NCI-H2227 treated with DMSO at 0.1 percent for 48 hours (cell line): ENCODE measurements at regions not wholly inside any gene's neighbourhood (a gene's known extent, or its start where the extent isn't known, plus 50 kb on each side); places are given as distances from the start of the nearest gene placed in this dataset.
"Not testable (repeated sequence)": the region's sequence is repeated elsewhere in the genome, so short reads cannot be mapped to it uniquely, and the experiment has no call there.

Source experiments
- DNase-seq: peaks from one replicate; lab custom pipeline; 2025; lab: John Stamatoyannopoulos, UW

- DNase-seq, result not testable (repeated sequence)
Observed at GRCh38 chr21:41610840-41611115, 102.8 kb upstream of the TMPRSS2 start.

GRCh38 chr21:41610042-41610839 lies 102.3 kb upstream of the TMPRSS2 start:
- peak; percentile 13 for DNase-seq

GRCh38 chr21:41606706-41607105 lies 98.7 kb upstream of the TMPRSS2 start:
- no peak for DNase-seq

- DNase-seq, result no peak
Observed at GRCh38 chr21:41605934-41606285, 98.0 kb upstream of the TMPRSS2 start.

GRCh38 chr21:41605178-41605933 lies 97.4 kb upstream of the TMPRSS2 start:
- no peak for DNase-seq

- no peak for DNase-seq
Observed at GRCh38 chr21:41604583-41605041, 96.7 kb upstream of the TMPRSS2 start.

GRCh38 chr21:41603476-41603875 lies 95.5 kb upstream of the TMPRSS2 start:
- DNase-seq, result no peak

GRCh38 chr21:41602531-41602930 lies 94.6 kb upstream of the TMPRSS2 start:
- no peak for DNase-seq

GRCh38 chr21:41601573-41602368 lies 93.8 kb upstream of the TMPRSS2 start:
- DNase-seq, result no peak

GRCh38 chr21:41600961-41601572 lies 93.1 kb upstream of the TMPRSS2 start:
- no peak for DNase-seq

GRCh38 chr21:41600556-41600955 lies 92.6 kb upstream of the TMPRSS2 start:
- no peak for DNase-seq

GRCh38 chr21:41600116-41600515 lies 92.2 kb upstream of the TMPRSS2 start:
- DNase-seq, result no peak

GRCh38 chr21:41598561-41599431 lies 90.8 kb upstream of the TMPRSS2 start:
- DNase-seq, result no peak

- no peak for DNase-seq
Observed at GRCh38 chr21:41597811-41598231, 89.9 kb upstream of the TMPRSS2 start.

- no peak for DNase-seq
Observed at GRCh38 chr21:41597227-41597626, 89.3 kb upstream of the TMPRSS2 start.

GRCh38 chr21:41596241-41596925 lies 88.4 kb upstream of the TMPRSS2 start:
- DNase-seq, result no peak

GRCh38 chr21:41594268-41594667 lies 86.3 kb upstream of the TMPRSS2 start:
- no peak for DNase-seq

- no peak for DNase-seq
Observed at GRCh38 chr21:41593760-41594138, 85.8 kb upstream of the TMPRSS2 start.

- DNase-seq, result no peak
Observed at GRCh38 chr21:41593051-41593759, 85.2 kb upstream of the TMPRSS2 start.

- DNase-seq, result no peak
Observed at GRCh38 chr21:41589620-41590175, 81.7 kb upstream of the TMPRSS2 start.
